Left kidney (tissue), 1 donor: ENCODE measurements at regions not wholly inside any gene's neighbourhood (a gene's known extent, or its start where the extent isn't known, plus 50 kb on each side); places are given as distances from the start of the nearest gene placed in this dataset.
A peak's percentile ranks its signal among the peaks of the same experiment; 100 is the strongest.
"Not testable (repeated sequence)": the region's sequence is repeated elsewhere in the genome, so short reads cannot be mapped to it uniquely, and the experiment has no call there.

Experiments used
- DNase-seq: peaks from one replicate; pipeline ENCODE4 v3.0.0-alpha.2; 2013

DNA sequence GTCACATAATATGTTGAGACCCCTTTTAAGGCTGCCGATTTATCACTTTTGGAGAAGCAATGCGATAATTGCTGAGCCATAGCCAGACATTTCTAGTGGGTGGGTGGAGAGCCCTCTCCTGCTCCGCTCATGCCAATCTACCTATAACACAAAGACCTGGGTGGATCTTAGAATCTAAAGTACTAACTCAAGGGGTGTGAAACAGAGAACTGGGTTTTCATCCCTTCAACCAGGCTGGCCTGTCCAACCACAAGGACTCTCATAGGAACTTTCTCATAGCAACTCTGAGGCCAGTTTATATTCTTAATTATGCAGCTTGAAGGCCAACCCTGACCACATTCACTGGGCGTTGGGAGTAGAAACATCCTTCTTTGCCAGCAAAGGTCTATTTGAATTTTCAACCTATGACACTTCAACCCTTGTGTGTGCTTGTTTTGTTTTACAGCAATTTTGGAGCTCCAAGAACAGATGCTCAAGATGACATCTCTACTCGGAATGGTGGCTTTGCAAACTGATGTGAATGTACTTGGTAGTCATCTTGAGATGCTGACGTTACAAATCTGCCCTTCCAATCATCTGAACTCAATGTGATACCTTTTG, 1198.2 kb upstream of the AUTS2 start:
- DNase-seq, result no peak

DNA sequence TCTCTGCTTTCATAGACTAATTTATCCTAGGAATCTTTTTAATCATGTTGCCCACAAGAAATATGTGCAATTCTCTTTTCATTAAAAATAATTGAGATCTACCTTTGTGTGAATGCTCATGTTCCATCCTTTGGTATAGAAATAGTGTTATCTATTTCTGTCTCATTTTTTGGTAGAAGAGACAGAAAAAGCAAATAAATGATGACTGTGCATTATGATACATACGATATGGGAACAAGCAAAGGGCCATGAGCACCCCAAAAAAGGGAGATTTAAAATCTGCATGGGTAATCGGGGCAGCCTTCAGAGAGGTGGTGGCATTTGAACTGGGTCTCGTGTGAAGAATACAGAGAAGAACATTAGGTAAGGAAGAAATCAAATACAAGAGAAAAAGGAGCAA, 1197.5 kb upstream of the AUTS2 start:
- no peak for DNase-seq

DNA sequence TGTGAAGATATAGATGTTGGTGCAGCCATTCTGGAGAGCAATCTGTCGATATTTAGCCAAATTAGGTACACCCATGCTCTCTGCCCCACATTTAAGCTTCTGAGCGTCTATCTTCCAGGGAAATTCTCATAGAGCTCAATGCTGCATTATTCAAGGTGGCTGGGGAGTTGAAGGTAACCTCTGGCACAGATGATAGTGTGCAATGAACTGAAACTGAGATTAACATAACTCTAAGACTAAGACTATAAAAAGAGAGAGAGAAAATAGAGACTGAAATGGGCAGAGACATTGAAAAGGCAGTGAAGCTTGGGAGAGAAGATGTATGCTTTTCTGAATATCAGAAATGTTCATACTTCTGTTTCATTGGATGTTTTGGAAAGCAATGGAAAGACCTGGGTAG, 1197.0 kb upstream of the AUTS2 start:
- no peak for DNase-seq

DNA sequence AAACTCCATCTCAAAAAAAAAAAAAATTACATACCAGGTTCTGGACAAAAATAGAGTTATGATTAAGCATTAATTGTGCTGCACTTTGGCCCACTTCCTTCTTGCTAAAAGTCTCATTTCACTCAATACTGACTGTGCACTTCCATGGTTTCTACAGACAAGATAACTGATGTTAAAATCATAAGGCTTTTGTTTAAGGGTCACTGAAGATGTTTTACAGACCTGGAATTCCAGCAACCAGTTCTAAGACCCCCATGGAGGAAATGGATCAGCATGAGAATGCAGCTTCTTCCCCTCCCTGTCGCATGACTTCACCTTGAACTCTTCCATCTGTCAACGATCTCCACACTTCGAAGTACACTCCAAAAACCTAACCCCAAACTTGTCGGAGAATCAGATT, 1191.8 kb upstream of the AUTS2 start:
- DNase-seq, result no peak

DNA sequence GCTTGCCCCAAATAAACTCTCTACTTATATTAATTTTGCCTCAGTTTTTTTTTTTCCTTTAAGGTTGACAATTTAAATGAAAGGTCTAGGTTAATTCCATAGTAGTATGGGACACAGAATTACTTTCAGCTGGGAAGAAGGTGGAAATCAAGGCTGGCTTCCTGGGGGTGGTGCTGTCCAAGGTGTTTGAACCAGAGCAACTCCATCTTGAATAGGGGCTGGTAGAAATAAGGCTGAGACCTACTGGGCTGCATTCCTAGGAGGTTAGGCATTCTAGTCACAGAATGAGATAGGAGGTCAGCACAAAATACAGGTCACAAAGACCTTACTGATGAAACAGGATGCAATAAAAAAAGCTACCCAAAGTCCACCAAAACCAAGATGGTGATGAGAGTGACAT, 1190.8 kb upstream of the AUTS2 start:
- DNase-seq, result no peak

DNA sequence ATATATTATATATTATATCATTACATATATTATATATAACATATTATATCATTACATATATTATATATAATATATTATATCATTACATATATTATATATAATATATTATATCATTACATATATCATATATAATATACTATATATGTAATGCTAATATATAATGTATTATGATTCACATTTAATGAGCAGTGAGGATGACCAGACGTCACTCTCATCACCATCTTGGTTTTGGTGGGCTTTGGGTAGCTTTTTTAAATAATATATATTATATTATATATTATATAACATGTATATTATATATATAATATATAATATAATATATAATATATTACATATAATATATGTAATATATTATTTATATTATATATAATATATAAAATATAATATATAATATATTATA, 1189.4 kb upstream of the AUTS2 start:
- DNase-seq, result no peak

DNA sequence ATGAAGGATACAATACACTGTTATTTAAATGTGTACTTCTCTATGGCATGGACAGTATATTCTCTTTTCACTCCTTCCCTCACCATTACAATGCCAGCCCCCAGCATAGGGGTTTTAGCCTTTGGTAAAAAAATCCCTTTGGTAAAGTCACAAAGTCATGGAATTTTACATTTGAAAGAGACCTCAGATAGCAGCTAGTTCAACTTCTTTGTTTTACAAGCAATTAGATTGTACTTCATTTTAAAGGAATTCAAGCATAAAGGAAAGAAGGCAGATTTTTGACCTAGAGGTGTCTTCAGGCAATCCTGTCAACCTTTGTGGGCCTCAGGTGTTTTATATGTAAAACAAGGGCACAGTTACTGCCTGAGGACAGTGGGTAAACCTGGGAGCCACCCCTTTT, 1188.4 kb upstream of the AUTS2 start:
- DNase-seq, result no peak

DNA sequence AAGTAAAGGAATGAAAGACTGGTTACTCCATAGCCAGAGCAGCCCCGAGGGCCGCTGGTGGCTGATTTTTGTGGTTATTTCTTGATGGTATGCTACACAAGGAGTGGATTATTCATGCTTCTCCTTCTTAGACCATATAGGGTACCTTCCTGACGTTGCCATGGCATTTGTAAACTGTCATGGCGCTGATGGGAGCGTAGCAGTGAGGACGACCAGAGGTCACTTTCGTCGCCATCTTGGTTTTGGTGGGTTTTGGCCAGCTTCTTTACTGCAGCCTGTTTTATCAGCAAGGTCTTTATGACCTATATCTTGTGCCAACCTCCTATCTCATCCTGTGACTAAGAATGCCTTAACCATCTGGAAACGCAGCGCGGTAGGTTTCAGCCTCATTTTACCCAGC, 1187.6 kb upstream of the AUTS2 start:
- not testable (repeated sequence) for DNase-seq

DNA sequence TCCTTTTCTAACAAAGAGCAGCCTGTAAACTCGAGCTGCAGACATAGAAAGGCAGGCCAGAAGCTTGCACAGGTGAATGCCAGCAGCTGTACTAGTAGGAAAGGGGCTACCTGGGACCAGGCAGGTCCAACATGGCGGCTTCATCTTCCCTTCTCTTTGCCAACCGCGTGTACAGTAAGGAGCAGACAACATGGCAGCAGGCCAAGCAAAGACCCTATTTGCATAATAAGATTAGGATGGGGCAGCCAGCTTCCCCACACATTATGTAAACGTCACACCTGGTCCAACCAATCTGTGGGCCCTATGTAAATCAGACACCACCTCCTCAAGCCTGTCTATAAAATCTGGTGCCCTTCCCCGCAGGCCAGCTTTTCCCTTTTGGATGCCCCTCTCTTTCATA, 1186.5 kb upstream of the AUTS2 start:
- DNase-seq, result no peak

DNA sequence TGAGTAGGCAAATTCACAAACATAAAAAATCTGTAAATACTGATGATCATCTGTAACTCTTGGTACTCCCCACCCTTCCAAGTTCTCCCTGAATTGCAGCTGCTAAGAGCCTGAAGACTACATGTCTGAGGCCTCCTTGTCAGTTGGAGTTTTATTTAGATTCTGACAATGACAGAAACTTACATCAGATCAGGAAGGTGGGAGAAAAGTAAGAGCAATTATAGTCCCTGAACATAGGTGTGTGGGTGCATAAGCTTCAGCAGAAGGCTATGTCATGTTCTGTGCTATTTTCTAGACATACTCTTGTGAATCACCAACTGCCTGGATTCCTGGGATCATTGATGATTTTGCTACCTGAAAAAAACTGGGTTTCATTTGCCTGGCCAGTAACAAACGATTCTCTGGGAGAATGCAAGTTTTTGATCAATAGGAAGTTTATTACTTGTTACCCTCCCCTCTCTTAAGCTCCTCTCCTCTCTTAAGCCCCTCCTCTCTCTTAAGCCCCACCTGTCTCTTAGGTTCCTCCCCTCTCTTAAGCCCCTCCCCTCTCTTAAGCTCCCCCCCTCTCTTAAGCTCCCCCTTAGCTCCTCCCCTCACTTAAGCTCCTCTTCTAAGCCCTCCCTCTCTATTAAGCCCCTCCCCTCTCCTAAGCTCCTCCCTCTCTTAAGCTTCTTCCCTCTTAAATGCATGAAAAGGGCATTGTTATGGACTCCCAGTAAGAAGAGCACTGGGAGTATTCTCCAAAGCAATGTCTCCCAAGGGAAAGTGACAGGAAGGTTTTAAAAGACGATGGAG, 1183.4 kb upstream of the AUTS2 start:
- no peak for DNase-seq

DNA sequence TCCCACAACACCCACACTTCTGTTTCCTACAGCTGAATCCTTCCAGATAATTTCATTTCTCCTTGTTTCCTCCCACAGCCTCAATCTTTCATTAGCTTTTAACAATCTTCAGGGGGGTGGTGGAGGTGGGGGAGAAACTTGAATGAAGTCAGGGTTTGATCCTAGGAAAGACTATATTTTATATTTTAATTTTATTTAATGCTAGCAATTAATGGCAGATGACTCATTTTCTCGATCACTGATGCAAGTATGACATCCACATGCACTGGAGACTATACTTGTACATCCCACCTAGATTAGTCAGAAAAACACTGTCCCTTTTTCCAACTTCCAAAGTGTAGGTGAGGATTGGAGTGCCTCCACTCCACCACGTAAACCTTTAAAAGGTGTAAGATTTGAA, 1181.3 kb upstream of the AUTS2 start:
- no peak for DNase-seq

DNA sequence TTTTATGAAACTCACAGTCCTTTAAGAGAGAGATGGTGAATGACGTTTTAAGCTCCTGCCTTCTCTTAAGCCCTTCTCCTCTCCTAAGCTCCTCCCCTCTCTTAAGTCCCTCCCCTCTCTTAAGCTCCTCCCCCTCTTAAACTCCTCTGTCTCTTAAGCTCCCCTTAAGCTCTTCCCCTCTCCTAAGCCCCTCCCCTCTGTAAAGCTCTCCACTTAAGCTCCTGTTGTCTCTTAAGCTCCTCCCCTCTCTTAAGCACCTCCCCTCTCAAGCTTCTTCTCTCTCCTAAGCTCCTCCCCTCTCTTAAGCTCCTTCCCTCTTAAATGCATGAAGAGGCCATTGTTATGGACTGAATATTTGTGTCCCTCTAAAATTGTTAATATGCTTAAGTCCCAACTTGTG, 1180.6 kb upstream of the AUTS2 start:
- no peak for DNase-seq

DNA sequence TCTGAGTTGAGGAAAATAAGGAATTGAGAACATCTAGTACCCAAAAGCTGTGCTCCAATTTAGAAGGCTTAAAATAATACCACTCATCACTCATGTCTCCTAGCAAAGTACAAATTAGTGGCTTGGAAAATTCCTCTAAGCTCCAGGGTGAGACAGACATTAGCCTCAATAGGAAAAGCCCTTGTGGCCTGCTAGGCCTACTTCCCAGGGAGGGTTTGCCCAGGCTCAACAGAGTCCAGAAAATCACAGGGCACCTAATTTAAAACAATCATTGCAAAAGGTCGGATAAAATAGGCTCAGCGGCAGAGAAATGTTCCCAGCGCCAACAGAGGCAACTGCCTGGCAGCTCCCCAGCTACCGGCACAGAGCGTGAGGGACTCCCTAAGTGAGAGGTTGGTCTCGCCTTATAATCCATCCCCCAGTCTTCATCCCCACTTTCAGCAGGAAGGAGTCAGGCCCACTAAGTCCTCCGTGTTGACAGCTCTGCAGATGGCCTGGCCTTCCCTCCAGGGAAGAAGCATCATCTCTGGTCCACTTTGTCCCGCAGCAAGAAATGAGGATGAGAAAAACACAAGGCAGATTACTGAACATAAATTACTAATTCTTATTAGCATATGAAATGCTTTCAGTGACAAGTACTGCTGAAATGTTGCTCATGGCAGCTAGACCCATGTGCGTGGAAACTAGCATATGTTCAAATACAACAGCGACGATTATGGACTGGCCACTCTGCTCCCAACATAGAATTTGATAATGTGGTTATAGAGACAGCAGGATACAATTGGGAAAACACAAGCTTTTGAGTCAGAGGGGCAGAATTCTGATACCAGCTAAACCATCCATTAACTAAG, 1177.7 kb upstream of the AUTS2 start:
- DNase-seq, result no peak

DNA sequence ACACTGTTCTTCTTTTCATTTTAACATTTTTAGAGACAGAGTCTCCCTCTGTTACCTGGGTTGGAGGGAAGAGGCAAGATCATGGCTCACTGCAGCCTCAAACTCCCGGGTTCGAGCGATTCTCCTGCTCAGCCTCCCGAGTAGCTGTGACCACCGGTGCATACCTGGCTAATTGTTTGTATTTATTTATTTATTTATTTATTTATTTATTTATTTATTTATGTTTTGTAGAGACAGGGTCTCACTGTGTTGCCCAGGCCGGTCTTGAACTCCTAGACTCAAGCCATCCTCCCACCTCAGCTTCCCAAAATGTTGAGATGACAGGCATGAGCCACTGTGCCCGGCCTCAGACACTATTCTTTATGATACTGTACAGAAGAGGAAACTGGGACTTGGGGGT, 1176.6 kb upstream of the AUTS2 start:
- no peak for DNase-seq

DNA sequence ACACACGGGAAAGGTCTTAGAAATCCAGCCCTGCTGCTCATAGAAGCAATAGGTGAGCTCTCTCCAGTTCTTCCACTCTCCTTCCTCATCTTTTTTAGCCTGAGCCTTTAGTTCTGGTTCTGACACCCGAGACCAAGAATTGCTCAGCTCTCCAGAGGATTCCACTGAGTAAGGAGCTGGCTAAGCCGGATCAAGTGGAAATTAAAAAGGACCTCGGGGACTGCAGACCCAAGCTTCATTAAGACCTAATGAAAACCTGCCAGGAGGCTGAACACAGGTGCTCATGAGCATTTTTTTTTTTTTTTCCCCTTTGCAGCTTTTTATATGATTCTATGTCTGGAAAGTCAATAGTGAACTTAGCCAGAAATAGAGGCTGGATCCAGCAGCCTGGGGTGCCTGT, 1176.0 kb upstream of the AUTS2 start:
- no peak for DNase-seq

DNA sequence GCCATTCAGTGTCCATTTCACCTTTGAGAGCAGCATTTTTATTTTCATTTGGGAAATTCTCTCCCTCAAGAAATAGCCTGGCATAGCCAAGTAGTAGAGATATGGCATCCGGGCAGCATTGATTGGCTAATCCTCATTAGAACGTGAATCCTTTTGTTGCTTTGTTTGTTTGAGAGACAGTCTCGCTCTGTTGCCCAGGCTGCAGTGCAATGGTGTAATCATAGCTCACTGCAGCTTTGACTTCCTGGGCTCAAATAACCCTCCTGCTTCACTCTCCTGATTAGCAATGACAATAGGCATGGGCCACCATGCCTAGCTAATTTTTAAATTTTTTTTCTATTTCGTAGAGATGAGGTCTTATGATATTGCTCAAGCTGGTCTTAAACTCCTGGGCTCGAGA, 1174.9 kb upstream of the AUTS2 start:
- DNase-seq, result no peak

DNA sequence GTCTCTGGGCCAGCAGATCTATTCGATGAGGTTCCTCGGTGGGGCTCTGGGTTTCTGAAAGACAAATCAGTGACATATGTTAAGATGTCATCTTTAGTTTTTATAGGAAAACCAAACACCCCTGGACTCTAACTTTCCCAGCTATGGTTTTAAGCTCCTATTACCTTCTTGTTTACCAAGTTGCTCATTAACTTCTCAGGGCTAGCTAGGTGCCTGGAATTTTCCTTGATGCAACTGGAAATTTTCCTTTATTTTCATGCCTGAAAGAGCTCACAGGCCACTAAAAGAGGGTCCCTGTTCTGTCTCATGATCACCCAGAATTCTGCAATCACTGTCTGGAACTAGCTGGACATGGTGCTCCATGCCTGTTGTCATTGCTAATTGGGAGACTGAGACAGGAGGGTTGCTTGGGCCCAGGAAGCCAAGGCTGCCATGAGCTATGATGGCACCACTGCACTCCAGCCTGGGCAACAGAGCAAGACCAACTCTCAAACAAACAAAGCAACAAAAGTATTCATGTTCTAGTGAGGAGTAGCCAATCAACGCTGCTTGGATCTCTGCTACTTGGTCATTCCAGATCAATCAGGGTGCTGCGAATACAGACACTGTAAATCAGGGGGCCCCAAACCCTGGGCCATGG, 1173.5 kb upstream of the AUTS2 start:
- DNase-seq, result peak; percentile 36

DNA sequence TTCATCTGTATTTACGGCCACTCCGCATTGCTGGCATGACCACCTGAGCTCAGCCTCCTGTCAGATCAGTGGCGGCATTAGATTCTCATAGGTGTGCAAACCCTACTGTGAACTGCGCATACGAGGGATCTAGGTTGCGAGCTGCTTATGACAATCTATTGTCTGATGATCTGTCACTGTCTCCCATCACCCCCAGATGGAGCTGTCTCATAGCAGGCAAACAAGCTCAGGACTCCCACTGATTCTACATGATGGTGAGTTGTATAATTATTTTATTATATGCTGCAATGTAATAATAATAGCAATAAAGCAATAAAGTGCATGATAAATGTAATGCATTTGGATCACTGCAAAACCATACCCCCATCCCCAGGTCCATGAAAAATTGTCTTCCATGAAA, 1172.9 kb upstream of the AUTS2 start:
- no peak for DNase-seq

DNA sequence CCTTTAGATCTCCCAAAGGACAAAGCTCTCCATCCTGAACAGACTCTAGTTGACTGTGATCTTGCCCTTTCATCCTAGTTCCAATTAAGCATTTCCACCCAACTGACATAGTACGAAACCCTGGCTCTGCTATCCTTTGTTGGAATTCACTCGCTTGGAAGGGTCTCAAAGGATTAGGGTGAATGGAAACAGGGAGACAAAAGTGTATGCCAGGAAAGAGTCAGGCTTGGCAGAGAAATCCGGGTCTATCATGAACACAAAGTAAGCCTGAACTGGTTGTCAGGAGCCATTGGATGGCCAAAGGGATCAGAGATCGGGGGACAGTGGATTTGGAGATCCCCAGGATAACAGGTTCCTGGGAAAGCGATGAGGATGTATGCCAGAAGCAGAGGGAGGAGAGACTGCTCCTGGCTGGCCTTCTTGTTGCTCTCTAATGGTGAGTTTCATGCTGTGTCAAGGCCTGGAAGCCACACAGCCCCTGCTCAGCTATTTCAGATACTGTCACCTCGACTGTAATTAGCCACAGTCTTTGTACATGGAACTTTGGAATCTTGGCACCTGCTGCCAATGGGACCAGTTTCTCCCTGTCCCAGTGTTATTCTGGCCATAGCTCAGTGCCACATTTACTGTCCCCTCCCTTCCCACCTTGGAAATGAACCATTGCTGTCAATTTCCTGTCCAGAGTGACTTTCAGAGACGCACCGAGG, 1168.7 kb upstream of the AUTS2 start:
- no peak for DNase-seq

DNA sequence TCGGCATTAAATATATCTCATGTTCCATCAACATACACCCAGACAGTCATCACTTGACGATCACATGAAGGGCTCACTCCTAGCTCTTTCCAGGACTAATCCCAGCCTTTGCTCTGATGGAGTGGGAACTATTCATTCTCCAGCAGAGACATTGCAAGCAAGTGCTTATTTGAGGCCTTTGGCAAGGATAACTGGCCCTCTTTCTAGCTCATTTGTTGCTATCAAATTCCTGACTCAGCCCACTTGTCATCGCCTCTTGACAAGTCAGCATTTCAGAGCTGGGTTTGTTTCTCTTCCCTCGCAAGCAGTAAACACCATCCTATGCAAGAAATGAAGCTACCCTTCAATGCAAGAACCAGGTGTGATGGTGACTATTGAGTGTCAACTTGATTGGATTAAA, 1165.7 kb upstream of the AUTS2 start:
- DNase-seq, result no peak

DNA sequence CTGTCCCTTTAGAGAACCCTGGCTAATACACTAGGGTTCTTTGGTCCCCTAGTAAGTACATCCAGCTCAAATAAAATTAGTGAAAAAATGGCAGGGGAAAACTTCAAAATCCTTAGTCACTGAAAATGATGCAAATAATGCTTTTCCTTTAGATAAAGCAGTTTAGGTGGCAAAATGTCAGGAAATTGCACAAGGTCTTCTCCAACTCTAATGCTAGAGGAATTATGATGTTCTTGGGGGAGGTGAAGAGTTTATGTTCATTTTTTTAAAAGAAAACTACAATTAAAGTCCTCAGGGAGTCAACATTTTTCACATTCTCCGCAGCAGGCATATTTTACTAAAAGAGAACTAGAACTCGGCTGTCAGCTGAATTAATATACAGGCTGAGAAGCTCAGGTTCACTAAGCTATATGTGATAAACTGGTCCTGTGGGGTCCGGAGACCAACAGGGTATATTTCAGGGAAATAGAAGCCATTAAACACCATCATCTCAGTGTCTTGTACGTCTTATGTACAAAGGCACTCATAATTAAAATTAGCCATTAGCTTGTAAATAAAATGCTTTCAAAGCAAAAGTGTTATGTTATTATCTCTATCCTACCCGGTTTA, 1164.7 kb upstream of the AUTS2 start:
- no peak for DNase-seq

DNA sequence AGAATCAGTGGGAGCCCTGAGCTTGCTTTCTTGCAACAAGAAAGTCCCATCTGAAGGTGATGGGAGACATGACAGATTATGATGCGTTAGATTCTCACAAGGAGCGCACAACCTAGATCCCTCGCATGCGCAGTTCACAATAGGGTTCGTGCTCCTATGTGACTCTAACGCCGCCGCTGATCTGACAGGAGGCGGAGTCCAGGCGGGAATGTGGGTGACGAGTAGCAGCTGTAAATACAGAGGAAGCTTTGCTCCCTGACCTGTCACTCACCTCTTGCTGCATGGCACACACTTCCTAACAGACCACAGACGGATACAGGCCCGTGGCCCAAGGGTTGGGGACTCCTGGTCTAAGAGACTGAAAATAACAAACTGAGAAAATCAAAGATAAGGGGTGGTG, 1163.4 kb upstream of the AUTS2 start:
- no peak for DNase-seq
